Cardiac septum (tissue), 1 donor: ENCODE measurements at regions not wholly inside any gene's neighbourhood (a gene's known extent, or its start where the extent isn't known, plus 50 kb on each side); places are given as distances from the start of the nearest gene placed in this dataset.

Source experiments
- DNase-seq: peaks from one replicate; pipeline ENCODE4 v3.0.0-alpha.2; 2020; ENCODE audit warnings: low spot score
- intact Hi-C: fragments of 100-400 bp; cut with DNase I; formaldehyde crosslinking; loops from one replicate; pipeline ENCODE4 v1.14.0; 2022
- donor health status: DM: no; HTN: no; CAD: no.

DNA sequence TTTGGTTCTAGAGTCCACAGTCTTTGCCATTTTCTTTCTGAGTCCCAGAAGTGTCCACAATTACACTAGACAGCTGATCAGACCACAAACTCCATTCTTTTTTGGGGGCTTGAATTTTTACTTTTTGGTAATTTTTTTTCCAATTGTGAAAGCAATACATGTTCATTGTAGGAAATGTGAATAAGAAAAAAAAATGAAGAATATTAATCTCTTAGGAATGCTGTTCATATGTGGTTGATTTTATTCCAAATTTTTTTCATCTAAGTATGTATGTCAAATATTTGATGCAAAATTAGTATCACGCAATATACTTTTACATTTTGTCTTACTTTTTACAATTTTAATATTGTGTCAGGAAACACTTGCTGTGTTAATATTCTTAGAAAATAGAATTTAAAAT, 76.4 kb upstream of the ETS2 start:
- DNase-seq, result no peak
- intact Hi-C loops, result loop anchor here (5.0 kb wide), 1 partner anchor 222 kb away; no protein-coding TSS in a partner anchor

DNA sequence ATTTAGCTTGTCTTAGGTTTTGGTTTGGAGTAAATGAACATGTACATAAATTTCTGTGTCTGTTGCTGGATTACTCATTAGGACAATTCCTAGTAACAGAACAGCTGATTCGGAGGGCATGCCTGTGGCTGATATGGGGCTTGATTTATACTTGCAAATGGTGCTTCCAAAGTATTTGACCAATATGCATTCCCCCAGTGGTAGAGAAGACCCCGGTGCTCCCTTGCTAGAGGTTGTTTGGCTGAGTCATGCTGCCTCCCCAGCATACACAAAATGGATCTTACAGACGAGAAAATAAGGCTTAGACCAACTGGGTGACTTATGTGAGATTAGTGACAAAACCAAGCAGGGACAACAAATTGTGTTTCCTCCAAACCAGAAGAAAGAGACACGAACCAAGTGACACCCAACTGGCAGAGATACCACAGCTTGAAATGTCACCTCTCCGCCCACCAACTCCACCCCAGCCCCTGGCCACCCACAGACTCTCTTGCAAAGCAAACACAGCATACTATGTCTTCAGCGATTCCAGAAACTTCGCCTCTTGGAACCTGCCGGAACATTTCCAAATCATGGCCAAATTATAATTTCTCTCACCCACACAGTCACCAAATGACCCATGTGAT, 75.9 kb upstream of the ETS2 start:
- intact Hi-C loops, result loop anchor here (5.0 kb wide), 1 partner anchor 223 kb away; no protein-coding TSS in a partner anchor
- DNase-seq, result no peak

DNA sequence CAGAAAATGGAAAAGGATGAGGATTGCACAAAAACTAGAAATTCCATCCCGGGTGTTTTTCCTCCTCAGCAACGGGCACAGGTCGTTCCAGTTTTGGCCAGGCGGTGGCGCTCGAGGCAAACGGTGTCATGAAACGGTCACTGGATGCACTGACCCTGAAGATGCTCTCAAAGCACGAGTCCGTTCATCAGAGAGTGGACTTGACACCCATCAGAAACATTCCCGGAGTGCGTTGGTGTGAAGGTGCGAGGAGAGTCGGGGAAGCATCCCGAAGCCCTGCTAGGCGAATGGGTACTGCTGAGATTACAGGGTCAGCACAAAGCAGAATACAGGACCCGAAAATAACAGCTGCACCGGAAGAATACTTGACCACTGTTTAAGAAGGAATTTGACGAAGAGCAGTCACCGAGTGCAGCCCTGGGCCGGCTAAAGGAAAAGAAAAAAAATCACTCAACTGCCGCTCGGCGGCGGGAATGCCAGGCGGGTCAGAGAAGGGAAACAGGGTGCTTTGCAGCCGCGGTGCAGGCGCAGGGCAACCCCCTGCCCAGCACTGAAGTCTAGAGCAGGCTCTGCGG, 71.7 kb upstream of the ETS2 start:
- intact Hi-C loops, result loop anchor here (2.0 kb wide), 3 partner anchors 75 to 405 kb away; no protein-coding TSS in a partner anchor
- DNase-seq, result peak; percentile 95

DNA sequence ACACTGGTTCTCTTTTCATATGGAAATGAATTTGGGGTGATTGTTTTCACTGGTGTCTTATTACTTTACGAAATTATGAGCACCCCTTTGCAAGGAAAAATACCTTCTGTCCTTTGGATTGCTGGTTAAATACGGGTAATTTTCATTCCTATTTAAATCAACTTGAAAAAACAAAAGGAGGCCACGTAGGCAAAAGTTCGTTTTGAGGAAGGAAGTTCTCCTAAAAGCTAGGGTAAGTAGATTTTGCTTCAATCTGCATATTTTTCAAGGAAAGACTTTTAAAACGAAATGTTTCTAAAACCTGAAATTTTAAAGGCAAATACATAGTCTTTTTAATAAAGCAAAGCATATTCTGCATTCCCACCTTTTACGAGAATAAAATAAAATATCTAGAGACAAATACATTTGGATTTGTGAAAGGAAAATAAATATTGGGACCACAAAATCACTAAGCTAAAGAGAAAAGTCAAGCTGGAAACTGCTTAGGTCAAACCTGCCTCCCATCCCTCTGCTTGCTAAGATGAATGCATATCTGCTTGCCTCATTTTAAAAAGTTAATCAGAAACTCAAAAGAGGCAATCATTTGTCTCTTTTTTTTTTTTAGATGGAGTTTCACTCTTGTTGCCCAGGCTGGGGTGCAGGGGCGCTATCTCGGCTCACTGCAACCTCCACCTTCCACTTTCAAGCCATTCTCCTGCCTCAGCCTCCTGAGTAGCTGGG, 70.9 kb upstream of the ETS2 start:
- intact Hi-C loops, result loop anchor here (2.0 kb wide), 2 partner anchors 74 to 392 kb away; no protein-coding TSS in a partner anchor
- no peak for DNase-seq

DNA sequence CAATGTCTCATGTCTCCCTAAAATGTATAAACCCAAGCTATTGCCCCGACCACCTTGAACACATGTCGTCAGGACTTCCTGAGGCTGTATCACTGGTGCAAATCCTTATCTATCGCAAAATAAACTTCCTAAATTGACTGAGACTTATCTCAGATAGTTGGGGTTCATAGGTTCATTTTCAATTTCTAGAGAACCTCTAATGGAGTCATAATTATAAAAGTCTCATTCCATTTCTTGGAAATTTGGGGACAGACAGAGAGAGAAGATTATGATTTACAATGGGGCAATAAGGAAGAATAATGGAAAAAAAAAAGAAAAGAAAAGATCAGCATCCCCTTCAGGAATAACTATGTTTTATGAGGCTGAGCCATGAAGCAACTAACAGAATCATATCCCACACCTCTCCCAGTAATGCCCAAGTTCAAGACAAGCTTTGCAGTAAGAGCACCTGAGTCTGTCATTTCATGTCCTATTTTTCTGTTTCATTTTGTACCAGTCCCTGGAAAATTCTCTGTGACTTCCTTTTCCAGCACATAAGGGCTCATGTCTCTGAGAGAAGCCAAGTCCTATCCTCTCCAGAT, 70.0 kb upstream of the ETS2 start:
- intact Hi-C loops, result loop anchor here (2.0 kb wide), 2 partner anchors 73 to 391 kb away; no protein-coding TSS in a partner anchor

DNA sequence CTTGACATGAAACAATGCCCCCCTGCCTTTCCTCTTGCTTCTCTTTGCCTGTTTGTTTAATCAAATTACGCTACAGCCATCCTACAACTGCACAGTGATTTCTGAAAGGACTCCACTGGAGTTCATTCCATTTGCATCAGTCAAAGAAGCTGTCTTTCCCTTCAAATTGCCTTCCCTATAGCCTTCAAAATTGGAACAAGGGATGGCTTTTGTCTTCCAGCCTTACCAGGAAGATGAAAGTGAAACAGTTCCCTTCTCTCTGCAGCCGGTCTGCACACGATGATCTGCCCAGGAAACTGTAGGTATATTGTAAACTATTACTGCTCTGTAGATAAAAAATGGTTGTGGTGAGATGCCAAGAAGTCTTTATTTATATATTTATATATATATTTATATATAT, 65.6 kb upstream of the ETS2 start:
- no peak for DNase-seq
- intact Hi-C loops, result no loop called here

More for the DNA sequence above, 70.0 kb upstream of the ETS2 start:
- DNase-seq, result no peak

DNA sequence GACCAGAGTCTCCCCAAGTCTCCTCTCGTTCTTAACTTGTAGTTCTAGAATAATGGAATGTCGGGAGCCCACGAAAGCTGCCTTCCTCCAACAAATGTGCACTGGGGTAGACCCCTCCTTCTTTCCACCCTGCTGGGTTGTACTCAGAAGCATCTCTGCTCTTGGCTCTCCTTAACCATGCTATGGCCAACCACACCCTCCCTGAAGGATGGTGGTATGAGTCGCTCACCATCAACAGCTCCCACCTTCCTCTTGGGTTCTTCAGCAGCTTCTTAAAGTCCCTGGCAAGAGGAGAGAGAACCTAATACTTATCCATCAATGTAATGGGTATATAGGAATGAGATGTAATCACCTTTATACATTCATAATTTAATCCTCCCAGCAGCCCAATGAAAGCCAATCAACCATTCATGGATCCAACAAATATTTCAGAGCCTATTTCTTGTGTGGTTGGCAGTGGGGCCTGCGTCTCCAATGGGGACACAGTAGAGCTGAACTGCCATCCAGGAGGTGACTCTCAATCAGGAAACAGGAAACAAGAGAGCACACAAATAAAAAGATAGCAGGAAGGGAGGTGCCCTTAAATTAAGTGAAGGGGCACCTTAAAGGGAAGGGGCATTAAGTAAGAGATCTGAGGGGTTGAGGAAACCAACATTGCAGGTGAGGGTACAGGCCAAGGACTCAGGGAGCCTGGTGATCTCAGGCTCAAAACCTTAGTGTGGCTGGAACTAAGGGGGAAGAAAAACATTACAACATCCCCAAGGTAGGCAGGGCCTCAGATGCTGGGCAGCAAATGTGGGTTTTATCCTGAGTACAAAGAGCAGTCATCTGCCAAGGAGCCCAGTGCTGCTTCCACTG, 64.4 kb upstream of the ETS2 start:
- intact Hi-C loops, result no loop called here
- no peak for DNase-seq

DNA sequence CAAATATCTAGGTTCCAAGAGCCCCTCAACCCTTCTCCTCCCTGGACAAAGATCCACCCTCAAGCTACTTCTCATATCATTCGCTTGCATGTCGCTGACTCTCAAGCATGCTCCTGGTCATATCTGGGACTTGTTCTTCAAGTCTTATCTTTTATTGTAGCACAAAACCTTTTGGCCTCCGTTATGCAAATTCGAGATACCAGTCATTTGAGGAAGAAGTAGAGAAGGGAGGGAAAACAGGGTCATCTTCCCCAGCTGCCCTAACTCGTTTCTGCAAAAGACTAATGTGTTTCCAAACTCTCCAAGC, 63.8 kb upstream of the ETS2 start:
- intact Hi-C loops, result no loop called here
- DNase-seq, result no peak

DNA sequence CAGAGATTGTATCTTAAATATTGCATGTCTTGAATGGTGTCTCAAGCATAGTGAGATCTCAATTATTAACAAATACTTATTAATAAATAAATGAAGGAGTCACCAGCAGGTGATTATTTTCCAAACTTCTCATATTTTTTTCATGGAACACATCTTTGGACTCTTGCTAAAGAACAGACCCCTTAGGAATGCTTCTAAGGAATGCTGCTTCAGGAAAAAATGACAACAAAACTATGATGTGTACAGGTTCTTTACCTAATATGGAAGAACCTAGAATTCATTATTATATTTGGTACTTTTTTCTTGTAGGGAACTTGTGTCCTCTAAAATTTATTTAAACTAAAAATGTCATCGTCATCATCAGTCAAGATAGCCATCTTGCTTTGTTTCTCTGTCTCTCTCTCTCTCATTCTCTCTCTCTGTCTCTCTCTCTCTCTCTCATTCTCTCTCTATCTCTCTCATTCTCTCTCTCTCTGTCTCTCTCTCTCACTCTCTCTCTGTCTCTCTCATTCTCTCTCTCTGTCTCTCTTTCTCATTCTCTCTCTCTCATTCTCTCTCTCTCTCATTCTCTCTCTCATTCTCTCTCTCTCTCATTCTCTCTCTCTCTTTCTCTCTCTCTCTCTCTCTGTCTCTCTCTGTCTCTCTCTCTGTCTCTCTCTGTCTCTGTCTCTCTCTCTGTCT, 63.0 kb upstream of the ETS2 start:
- DNase-seq, result no peak
- intact Hi-C loops, result no loop called here

DNA sequence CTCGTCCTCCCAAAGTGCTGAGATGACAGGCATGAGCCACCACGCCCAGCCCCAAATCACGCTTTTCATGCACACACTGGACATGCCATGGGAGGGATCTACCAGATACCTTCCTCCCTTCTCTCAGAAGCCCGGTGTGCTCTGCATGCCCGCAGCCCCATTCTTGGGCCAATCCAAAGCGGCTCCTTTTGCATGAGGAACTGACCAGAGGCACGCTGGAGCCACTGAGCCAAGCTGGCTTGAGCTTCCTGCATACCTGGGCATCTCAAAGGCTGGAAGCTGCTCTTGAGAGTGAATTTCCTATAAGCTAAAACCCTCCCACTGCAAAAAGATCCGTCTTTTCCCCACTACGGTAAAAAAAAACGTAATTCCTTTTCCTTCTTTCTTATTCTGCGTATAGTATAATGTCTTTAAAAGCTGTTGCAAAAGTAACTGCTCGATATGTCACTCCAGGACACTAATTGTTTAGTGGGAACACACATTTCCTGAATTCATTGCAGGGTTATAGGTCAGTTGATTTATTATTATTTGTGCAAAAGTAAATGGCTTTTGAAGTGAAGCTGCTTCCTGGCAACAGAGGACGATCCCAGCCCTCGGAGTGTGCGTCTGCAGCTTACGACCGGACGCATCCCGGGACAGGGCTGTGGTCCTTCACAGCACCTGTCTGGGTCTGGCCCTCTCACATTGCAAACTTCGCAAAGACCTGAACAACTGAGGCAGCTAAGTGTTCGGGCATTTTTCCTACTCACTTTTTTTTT, 61.8 kb upstream of the ETS2 start:
- no peak for DNase-seq

DNA sequence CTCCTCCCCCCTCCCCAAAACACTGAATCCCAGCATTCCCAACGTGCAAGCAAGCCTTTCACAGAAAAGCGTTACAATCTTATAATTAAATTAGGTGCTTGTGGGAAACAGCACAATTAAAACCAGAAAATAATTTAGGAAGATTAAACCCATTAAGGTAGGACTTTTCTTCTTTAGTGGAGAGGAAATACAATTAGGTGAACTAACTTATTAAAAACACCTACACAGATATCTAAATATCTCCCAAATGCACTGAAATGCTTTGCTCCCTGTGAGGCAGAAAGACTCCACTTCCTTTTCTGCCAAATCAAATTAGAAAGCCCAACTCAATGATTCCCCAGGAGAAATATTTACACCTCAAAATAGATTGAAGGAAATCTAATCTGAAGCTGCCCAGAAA, 60.9 kb upstream of the ETS2 start:
- no peak for DNase-seq
- intact Hi-C loops, result no loop called here

More for the DNA sequence above, 61.8 kb upstream of the ETS2 start:
- intact Hi-C loops, result no loop called here

DNA sequence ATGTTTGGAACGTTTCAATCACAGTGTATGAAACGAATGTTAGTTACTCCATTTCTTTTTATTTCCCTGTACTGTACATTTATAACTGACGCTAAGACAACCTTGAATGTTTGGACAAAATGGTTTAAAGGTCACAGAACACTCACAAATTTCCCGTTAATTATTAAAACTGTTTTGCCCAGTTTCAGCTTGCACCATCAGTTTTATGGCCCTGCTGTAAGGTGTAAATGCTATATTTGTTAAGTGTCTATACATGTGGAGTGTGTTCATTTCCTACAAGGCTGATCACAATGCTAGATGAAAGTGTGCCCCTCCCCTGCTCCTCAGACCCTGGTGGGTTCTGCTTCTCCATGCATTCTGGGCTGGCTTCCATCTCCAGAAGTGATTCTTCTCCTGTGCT, 57.9 kb upstream of the ETS2 start:
- DNase-seq, result no peak
- intact Hi-C loops, result no loop called here

DNA sequence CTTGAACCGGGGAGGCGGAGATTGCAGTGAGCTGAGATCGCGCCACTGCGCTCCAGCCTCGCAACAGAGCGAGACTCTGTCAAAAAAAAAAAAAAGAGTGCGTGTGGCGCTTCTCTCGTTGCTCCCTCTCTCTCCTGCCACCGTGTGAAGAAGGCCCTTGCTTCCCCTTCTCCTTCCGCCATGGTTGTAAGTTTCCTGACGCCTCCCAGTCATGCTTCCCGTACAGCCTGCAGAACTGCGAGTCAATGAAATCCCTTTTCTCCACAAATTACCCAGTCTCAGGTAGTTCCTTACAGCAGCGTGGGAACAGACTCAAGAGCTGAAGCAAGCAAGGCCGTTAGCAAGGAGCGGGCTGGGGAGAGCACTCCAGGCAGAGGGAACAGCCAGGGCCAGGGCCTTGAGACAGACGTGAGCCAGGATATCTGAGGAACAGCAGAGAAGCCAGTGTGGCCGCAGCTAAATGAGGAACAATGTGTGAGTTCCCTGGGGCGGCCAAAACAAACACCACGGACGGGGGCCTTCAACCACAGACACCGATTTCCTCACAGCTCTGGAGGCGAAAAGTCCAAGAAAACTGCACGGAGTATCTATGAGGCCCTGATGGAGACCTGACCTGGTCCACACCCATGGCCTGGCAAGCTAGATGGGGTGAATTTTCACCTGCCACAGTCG, 54.2 kb upstream of the ETS2 start:
- DNase-seq, result peak; percentile 86
- intact Hi-C loops, result no loop called here

DNA sequence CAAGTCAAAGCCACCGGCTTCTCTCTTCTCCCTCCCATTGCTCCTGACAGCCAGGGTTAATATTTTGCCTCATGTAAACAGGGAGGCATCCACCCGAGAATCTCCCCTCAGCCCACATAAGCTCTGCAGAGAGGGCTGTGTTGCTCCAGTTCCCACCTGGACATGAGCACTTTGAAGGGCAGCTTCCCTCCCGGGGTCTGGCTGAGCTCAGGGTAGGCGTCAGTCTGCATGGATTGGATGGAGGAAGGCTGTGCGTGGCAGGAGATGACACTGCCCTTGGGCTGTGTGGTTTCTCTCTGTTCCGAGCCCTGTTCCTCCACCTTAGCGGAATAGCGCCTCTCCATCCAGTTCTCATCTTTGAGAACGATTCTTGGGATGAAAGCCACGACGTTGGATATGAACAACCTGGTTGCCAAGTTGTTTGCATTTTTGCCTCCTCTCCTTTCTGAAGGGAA, 53.7 kb upstream of the ETS2 start:
- intact Hi-C loops, result no loop called here
- no peak for DNase-seq

DNA sequence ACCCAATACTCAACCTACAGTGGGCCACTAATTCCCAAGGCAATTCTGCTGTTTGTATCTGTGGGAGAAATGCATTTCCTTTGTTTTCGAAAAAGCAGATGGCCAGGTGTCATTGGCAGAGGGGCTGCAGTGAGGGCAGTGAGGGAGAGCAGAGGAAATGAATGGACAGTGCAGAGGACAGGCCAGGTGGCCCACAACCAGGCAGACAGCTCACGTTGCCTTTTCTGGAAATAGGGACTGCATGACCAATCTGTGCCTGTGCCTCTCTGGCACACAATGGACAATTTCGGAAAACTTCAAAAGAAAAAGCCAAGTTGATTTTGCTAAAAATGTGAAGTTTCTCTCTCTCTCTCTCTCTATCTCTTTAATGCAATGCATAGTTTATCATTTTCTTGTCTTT, 52.6 kb upstream of the ETS2 start:
- no peak for DNase-seq
- intact Hi-C loops, result no loop called here

DNA sequence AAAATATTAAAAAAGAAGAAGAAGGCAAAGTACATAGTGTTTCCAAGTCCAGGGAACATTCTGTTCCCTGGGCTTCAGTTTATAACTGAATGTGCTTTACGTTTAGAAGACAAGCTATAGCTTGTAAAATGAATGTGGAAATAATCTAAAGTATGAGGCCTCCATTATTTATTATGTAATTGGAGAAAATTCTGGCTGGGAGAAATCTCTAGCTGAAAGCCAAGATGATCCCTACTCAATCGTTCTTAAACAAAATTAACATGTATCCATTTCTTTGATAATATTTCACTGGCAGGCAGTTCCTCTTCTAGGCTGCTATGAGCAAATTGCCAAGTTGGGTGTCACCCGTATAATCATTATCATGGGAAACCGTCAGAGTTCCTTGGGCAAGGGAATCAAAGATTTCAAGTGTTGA, 52.2 kb upstream of the ETS2 start:
- no peak for DNase-seq
- intact Hi-C loops, result no loop called here
